IMR-90 (cell line): ENCODE measurements at regions not wholly inside any gene's neighbourhood (a gene's known extent, or its start where the extent isn't known, plus 50 kb on each side); places are given as distances from the start of the nearest gene placed in this dataset.

Experiments used
- ATAC-seq: fragments of 200-7000 bp; cut with Tn5 transposase; 2 replicates; pipeline ENCODE4 v1.9.1; 2020; ENCODE audit warnings: low read depth, mild to moderate bottlenecking, moderate library complexity
- BruUV-seq: library from RNA; stranded (reverse); fragments of 400-500 nt; replicated peaks from 2 replicates; lab custom pipeline; 2021; lab: Mats Ljungman, UMichigan
- CTCF ChIA-PET: fragments of 300-600 bp; formaldehyde crosslinking; extraction: SDS; loops from one replicate; lab custom pipeline; 2021; ENCODE audit warnings: antibody characterized with exemption; lab: Yijun Ruan, JAX
- POLR2A ChIA-PET: fragments of 300-600 bp; sonication (Branson Sonifier 250); formaldehyde crosslinking; loops from one replicate; lab custom pipeline; 2022; ENCODE audit warnings: antibody characterized with exemption; ENCODE audit not compliant: unreplicated experiment; lab: Charles Lee
- DNase-seq: peaks from one replicate; pipeline ENCODE4 v3.0.0; 2013
- H2AFZ ChIP-seq: replicated peaks from 2 replicates; pipeline ENCODE3; 2013; ENCODE audit warnings: low read length, mild to moderate bottlenecking; ENCODE audit not compliant: poor library complexity
- H2AK5ac ChIP-seq: 2 replicates; pipeline ENCODE4 v1.6.1; 2013; ENCODE audit warnings: low read depth, low read length, inconsistent platforms
- H2AK9ac ChIP-seq: replicated peaks from 2 replicates; pipeline ENCODE3; 2013; ENCODE audit warnings: mild to moderate bottlenecking, low read depth, low read length, moderate library complexity; ENCODE audit not compliant: poor library complexity
- H2BK120ac ChIP-seq: 2 replicates; pipeline ENCODE4 v1.6.1; 2013; ENCODE audit warnings: low read depth, low read length, inconsistent platforms
- H2BK15ac ChIP-seq: 3 replicates; pipeline ENCODE4 v1.6.1; 2013; ENCODE audit warnings: low read depth, low read length, inconsistent platforms
- H2BK20ac ChIP-seq: 2 replicates; pipeline ENCODE4 v1.6.1; 2013; ENCODE audit warnings: low read depth, mild to moderate bottlenecking, inconsistent platforms, low read length, moderate library complexity
- H2BK5ac ChIP-seq: 2 replicates; pipeline ENCODE4 v1.6.1; 2013; ENCODE audit warnings: mild to moderate bottlenecking, low read depth, low read length, inconsistent platforms; ENCODE audit not compliant: poor library complexity, severe bottlenecking
- H3K14ac ChIP-seq: replicated peaks from 2 replicates; pipeline ENCODE4 v1.6.1; 2013; ENCODE audit warnings: low read depth, low read length, inconsistent platforms
- H3K18ac ChIP-seq: 2 replicates; pipeline ENCODE4 v1.6.1; 2013; ENCODE audit warnings: low read depth, low read length, control low read depth
- H3K23ac ChIP-seq: 2 replicates; pipeline ENCODE4 v1.6.1; 2013; ENCODE audit warnings: low read depth, low read length, inconsistent platforms
- H3K27ac ChIP-seq: 2 replicates; pipeline ENCODE4 v1.5.1; 2013; ENCODE audit warnings: mild to moderate bottlenecking, control low read depth, low read length; ENCODE audit not compliant: insufficient read depth
- H3K27me3 ChIP-seq: 2 replicates; pipeline ENCODE4 v1.6.1; 2013; ENCODE audit warnings: low read length; ENCODE audit not compliant: control insufficient read depth, insufficient read depth
- H3K36me3 ChIP-seq: 2 replicates; pipeline ENCODE4 v1.6.1; 2013; ENCODE audit warnings: low read length, mixed read lengths; ENCODE audit not compliant: control insufficient read depth, insufficient read depth
- H3K4ac ChIP-seq: 2 replicates; pipeline ENCODE4 v1.6.1; 2013; ENCODE audit warnings: low read depth, low read length, inconsistent platforms
- H3K4me1 ChIP-seq: 2 replicates; pipeline ENCODE4 v1.6.1; 2013; ENCODE audit warnings: low read length, mixed read lengths; ENCODE audit not compliant: control insufficient read depth, insufficient read depth
- H3K4me2 ChIP-seq: 2 replicates; pipeline ENCODE4 v1.6.1; 2013; ENCODE audit warnings: low read depth, mild to moderate bottlenecking, control low read depth, low read length, moderate library complexity
- H3K4me3 ChIP-seq: 2 replicates; pipeline ENCODE4 v1.5.1; 2013; ENCODE audit warnings: low read depth, mild to moderate bottlenecking, control low read depth, low read length, moderate library complexity; ENCODE audit not compliant: insufficient read depth
- H3K56ac ChIP-seq: 2 replicates; pipeline ENCODE4 v1.6.1; 2013; ENCODE audit warnings: low read length, inconsistent platforms; ENCODE audit not compliant: insufficient read depth; ENCODE audit errors: extremely low read depth
- H3K79me1 ChIP-seq, 2 experiments: 2 replicates each; pipeline ENCODE4 v1.6.1; 2013; ENCODE audit warnings: low read length in 2 of 2, inconsistent platforms in 1 of 2, low read depth in 1 of 2
- H3K9ac ChIP-seq: 2 replicates; pipeline ENCODE4 v1.6.1; 2013; ENCODE audit warnings: low read depth, low read length, control low read depth
- H3K9me1 ChIP-seq: 2 replicates; pipeline ENCODE4 v1.6.1; 2013; ENCODE audit warnings: low read length, inconsistent platforms; ENCODE audit not compliant: insufficient read depth
- H3K9me3 ChIP-seq: 2 replicates; pipeline ENCODE4 v1.6.1; 2013; ENCODE audit warnings: low read length; ENCODE audit not compliant: control insufficient read depth, insufficient read depth
- H4K20me1 ChIP-seq: 2 replicates; pipeline ENCODE4 v1.6.1; 2013; ENCODE audit warnings: low read length, inconsistent platforms; ENCODE audit not compliant: insufficient read depth
- H4K5ac ChIP-seq: 2 replicates; pipeline ENCODE4 v1.6.1; 2013; ENCODE audit warnings: mild to moderate bottlenecking, low read depth, low read length, control low read depth
- H4K8ac ChIP-seq, 2 experiments: 2 replicates each; pipeline ENCODE4 v1.6.1; 2013; ENCODE audit warnings: low read depth in 2 of 2, low read length in 2 of 2, control low read depth in 1 of 2, inconsistent platforms in 1 of 2
- H4K91ac ChIP-seq: 2 replicates; pipeline ENCODE4 v1.6.1; 2013; ENCODE audit warnings: low read depth, low read length, inconsistent platforms; ENCODE audit not compliant: insufficient read depth
- BHLHE40 ChIP-seq: fragments of 150-350 bp; IDR thresholded peaks from 2 replicates; pipeline ENCODE4 v1.6.1; 2016; ENCODE audit warnings: mild to moderate bottlenecking, low read depth, low read length
- CEBPB ChIP-seq: IDR thresholded peaks from 2 replicates; pipeline ENCODE4 v1.6.1; 2012; ENCODE audit warnings: low read depth, low read length, improper control_type of control experiment
- CHD1 ChIP-seq: IDR thresholded peaks from 2 replicates; pipeline ENCODE4 v1.6.1; 2012; ENCODE audit warnings: low read depth, low read length, improper control_type of control experiment
- ELK1 ChIP-seq: fragments of 150-350 bp; IDR thresholded peaks from 2 replicates; pipeline ENCODE4 v1.6.1; 2016; ENCODE audit warnings: low read depth, mild to moderate bottlenecking, low read length, moderate library complexity, borderline replicate concordance
- MAFK ChIP-seq: IDR thresholded peaks from 2 replicates; pipeline ENCODE4 v1.6.1; 2012; ENCODE audit warnings: low read depth, low read length, improper control_type of control experiment
- MAZ ChIP-seq: IDR thresholded peaks from 2 replicates; pipeline ENCODE4 v1.6.1; 2012; ENCODE audit warnings: low read depth, mild to moderate bottlenecking, low read length, improper control_type of control experiment, moderate library complexity, borderline replicate concordance
- MXI1 ChIP-seq: IDR thresholded peaks from 2 replicates; pipeline ENCODE4 v1.6.1; 2012; ENCODE audit warnings: low read depth, mild to moderate bottlenecking, low read length, moderate library complexity, borderline replicate concordance
- NFE2L2 ChIP-seq: fragments of 150-350 bp; IDR thresholded peaks from 2 replicates; pipeline ENCODE4 v1.6.1; 2016; ENCODE audit warnings: low read depth, mild to moderate bottlenecking, low read length
- POLR2A ChIP-seq: IDR thresholded peaks from 2 replicates; pipeline ENCODE4 v1.6.1; 2012; ENCODE audit warnings: mild to moderate bottlenecking, low read depth, low read length
- RAD21 ChIP-seq: IDR thresholded peaks from 2 replicates; pipeline ENCODE4 v1.6.1; 2012; ENCODE audit warnings: low read length, improper control_type of control experiment
- RCOR1 ChIP-seq: IDR thresholded peaks from 2 replicates; pipeline ENCODE4 v1.6.1; 2012; ENCODE audit warnings: mild to moderate bottlenecking, low read length, improper control_type of control experiment; ENCODE audit not compliant: insufficient replicate concordance
- RFX5 ChIP-seq: IDR thresholded peaks from 2 replicates; pipeline ENCODE4 v1.8.0; 2012; ENCODE audit warnings: low read depth, mild to moderate bottlenecking, low read length, moderate library complexity
- SMC3 ChIP-seq: fragments of 150-350 bp; IDR thresholded peaks from 2 replicates; pipeline ENCODE4 v1.6.1; 2016; ENCODE audit warnings: low read depth, mild to moderate bottlenecking, antibody characterized with exemption, low read length, moderate library complexity
- WGBS, 2 experiments: methylation state at CpG; one replicate each; pipeline versions ENCODE4 v1.1.5 to v1.1.7; 2013; ENCODE audit warnings: missing lambda C conversion rate in 2 of 2; ENCODE audit not compliant: insufficient read length in 1 of 2; ENCODE audit errors: extremely low coverage in 2 of 2; 5-methylcytosine and 5-hydroxymethylcytosine counted together
- dilution Hi-C: fragments of 300-500 bp; cut with HindIII; formaldehyde crosslinking; loops from one replicate; pipeline ENCODE4 v1.14.3; 2018; ENCODE audit warnings: low sequenced_read_pairs; ENCODE audit not compliant: unreplicated experiment
- in situ Hi-C: fragments of 300-500 bp; cut with MboI; formaldehyde crosslinking; loops from 3 replicates; pipeline ENCODE4 v1.14.3; 2019; ENCODE audit warnings: low sequenced_read_pairs, inconsistent platforms, mixed read lengths
- intact Hi-C: fragments of 100-400 bp; cut with micrococcal nuclease; formaldehyde crosslinking; loops from 2 replicates; pipeline ENCODE4 v1.10.0; 2022

GRCh38 chr20:39850246-39850645, 838.8 kb downstream of the MAFB start:
- no CpG with 5 or more reads among the region's 1 CpG for WGBS, 2 experiments
- BruUV-seq = no TSS peak
- peak overlapping the region; percentile 64 for H2BK5ac ChIP-seq
- H4K8ac ChIP-seq = peak overlapping the region; percentile 14 to 61; a peak in 2 of 4 replicates
- H3K18ac ChIP-seq = peak overlapping the region; percentile 31; the same call in 1 of the 2 replicates
- ATAC-seq (no peak; the same call in 1 of the 2 replicates), DNase-seq (no peak)
- no peak overlapping the region for H2BK15ac ChIP-seq
- intact Hi-C loops (no loop called here), in situ Hi-C loops (loop anchor here (25.0 kb wide), 1 partner anchor 1112 kb away; no protein-coding TSS in a partner anchor), dilution Hi-C loops (no loop called here)
- peak overlapping the region; percentile 11; the same call in 1 of the 2 replicates for H2AK5ac ChIP-seq
- peaks cover 33% of the 10 kb centered on the region for H3K4me1 ChIP-seq
- peak overlapping the region; percentile 41 for H2BK120ac ChIP-seq
- H3K23ac ChIP-seq = no peak overlapping the region
- no peak overlapping the region for H3K4me2 ChIP-seq
- no peak overlapping the region for H3K27ac ChIP-seq
- H4K91ac ChIP-seq = peak overlapping the region; percentile 53; the same call in 1 of the 2 replicates
- H3K9ac ChIP-seq = no peak overlapping the region
- peaks cover 10% of the 10 kb centered on the region for H3K9me1 ChIP-seq
- no peak overlapping the region for H3K56ac ChIP-seq
- TF ChIP-seq POLR2A = no peak
- TF ChIP-seq CEBPB = no peak
- no peak for TF ChIP-seq CHD1
- no peak for TF ChIP-seq RAD21
- TF ChIP-seq ELK1 = no peak
- no peak for TF ChIP-seq BHLHE40
- TF ChIP-seq RCOR1 = no peak
- TF ChIP-seq MXI1 = no peak
- TF ChIP-seq MAZ = no peak
- no peak for TF ChIP-seq SMC3
- TF ChIP-seq NFE2L2 = no peak
- TF ChIP-seq MAFK = no peak
- TF ChIP-seq RFX5 = no peak
- H3K4ac ChIP-seq = peak overlapping the region; percentile 51
- no peak overlapping the region for H4K5ac ChIP-seq
- ChIA-PET CTCF (interaction anchor here (1.4 to 3.0 kb wide), 3 partner anchors 21 to 43 kb away, joined by 3 to 14 read pairs (median 10); no protein-coding TSS in a partner anchor), POLR2A (interaction anchor here (1.0 kb wide), 2 partner anchors 12 to 36 kb away, joined by 3 read pairs; no protein-coding TSS in a partner anchor)
- H2AK9ac ChIP-seq = peak overlapping the region; percentile 56
- peaks cover 4% of the 10 kb centered on the region; the same call in 1 of the 2 replicates for H3K27me3 ChIP-seq
- no peak overlapping the region; the same call in 1 of the 2 replicates for H3K14ac ChIP-seq
- no peaks in the 10 kb centered on the region for H3K9me3 ChIP-seq
- no peaks in the 10 kb centered on the region for H4K20me1 ChIP-seq
- H3K36me3 ChIP-seq = no peaks in the 10 kb centered on the region
- no peaks in the 10 kb centered on the region for H3K79me1 ChIP-seq
- H2BK20ac ChIP-seq = peak overlapping the region; percentile 47; the same call in 1 of the 2 replicates
- no peak overlapping the region for H3K4me3 ChIP-seq
- H2AFZ ChIP-seq = no peak overlapping the region
